ENCODE measurements at regions not wholly inside any gene's neighbourhood (a gene's known extent, or its start where the extent isn't known, plus 50 kb on each side); places are given as distances from the start of the nearest gene placed in this dataset.
A peak's percentile ranks its signal among the peaks of the same experiment; 100 is the strongest.

GRCh38 chr9:109923806-109924205, 143.8 kb downstream of the PALM2AKAP2 start:
- no peak overlapping the region for H3K4me3 ChIP-seq (replicated peaks in 1 of 2; ENCODE audit: low read depth in 2 of 2, low read length in 2 of 2)
- no peak for DNase-seq (ENCODE audit: low read depth in 2 of 2)
- no peak for TF ChIP-seq CTCF (IDR thresholded peaks at IDR 0.05; ENCODE audit: low read depth, low read length)

- no peak for DNase-seq (ENCODE audit: low read depth in 2 of 2)
- TF ChIP-seq CTCF (IDR thresholded peaks at IDR 0.05; ENCODE audit: low read depth, low read length): no peak
- no peak overlapping the region for H3K4me3 ChIP-seq (replicated peaks in 1 of 2; ENCODE audit: low read depth in 2 of 2, low read length in 2 of 2)
These were observed 145.8 kb downstream of the PALM2AKAP2 start for GRCh38 chr9:109925799-109926198.

GRCh38 chr9:109926421-109926869, 146.4 kb downstream of the PALM2AKAP2 start:
- TF ChIP-seq CTCF (IDR thresholded peaks at IDR 0.05; ENCODE audit: low read depth, low read length): no peak
- H3K4me3 ChIP-seq (replicated peaks in 1 of 2; ENCODE audit: low read depth in 2 of 2, low read length in 2 of 2): no peak overlapping the region
- no peak for DNase-seq (ENCODE audit: low read depth in 2 of 2)

- no peak overlapping the region for H3K4me3 ChIP-seq (replicated peaks in 1 of 2; ENCODE audit: low read depth in 2 of 2, low read length in 2 of 2)
- no peak for DNase-seq (ENCODE audit: low read depth in 2 of 2)
- no peak for TF ChIP-seq CTCF (IDR thresholded peaks at IDR 0.05; ENCODE audit: low read depth, low read length)
These were observed 151.6 kb downstream of the PALM2AKAP2 start for GRCh38 chr9:109931623-109932022.

- DNase-seq (ENCODE audit: low read depth in 2 of 2): no peak
- TF ChIP-seq CTCF (IDR thresholded peaks at IDR 0.05; ENCODE audit: low read depth, low read length): no peak
- H3K4me3 ChIP-seq (replicated peaks in 1 of 2; ENCODE audit: low read depth in 2 of 2, low read length in 2 of 2): no peak overlapping the region
These were observed 154.3 kb downstream of the PALM2AKAP2 start for GRCh38 chr9:109934136-109934856.

GRCh38 chr9:109934857-109935215, 154.8 kb downstream of the PALM2AKAP2 start:
- TF ChIP-seq CTCF (IDR thresholded peaks at IDR 0.05; ENCODE audit: low read depth, low read length): no peak
- DNase-seq (ENCODE audit: low read depth in 2 of 2): peak in 1 of 2 donors; percentile 60
- no peak overlapping the region for H3K4me3 ChIP-seq (replicated peaks in 1 of 2; ENCODE audit: low read depth in 2 of 2, low read length in 2 of 2)
